H9 (cell line): ENCODE measurements at regions not wholly inside any gene's neighbourhood (a gene's known extent, or its start where the extent isn't known, plus 50 kb on each side); places are given as distances from the start of the nearest gene placed in this dataset.
A peak's percentile ranks its signal among the peaks of the same experiment; 100 is the strongest.

ENCODE experiments used
- DNase-seq: peaks from one replicate; pipeline ENCODE4 v3.0.0-alpha.2; 2017
- H2AFZ ChIP-seq: one replicate; pipeline ENCODE4 v1.6.1; 2013; ENCODE audit warnings: mild to moderate bottlenecking, low read length, control low read depth, moderate library complexity
- H2AK5ac ChIP-seq: 2 replicates; pipeline ENCODE4 v1.6.1; 2013; ENCODE audit warnings: low read length, control low read depth, mixed read lengths; ENCODE audit not compliant: insufficient read length
- H2BK120ac ChIP-seq: one replicate; pipeline ENCODE4 v1.6.1; 2013; ENCODE audit warnings: low read depth, mild to moderate bottlenecking, low read length, control low read depth, inconsistent platforms; ENCODE audit not compliant: poor library complexity, severe bottlenecking
- H2BK12ac ChIP-seq: 2 replicates; pipeline ENCODE4 v1.6.1; 2013; ENCODE audit warnings: low read length, control low read depth, mixed read lengths, low read depth; ENCODE audit not compliant: insufficient read length
- H2BK15ac ChIP-seq: 2 replicates; pipeline ENCODE4 v1.6.1; 2013; ENCODE audit warnings: low read depth, low read length, control low read depth
- H2BK20ac ChIP-seq: one replicate; pipeline ENCODE4 v1.6.1; 2013; ENCODE audit warnings: low read depth, mild to moderate bottlenecking, low read length, control low read depth, inconsistent platforms; ENCODE audit not compliant: poor library complexity, severe bottlenecking
- H2BK5ac ChIP-seq: 2 replicates; pipeline ENCODE4 v1.6.1; 2013; ENCODE audit warnings: low read length, control low read depth, mixed read lengths; ENCODE audit not compliant: insufficient read length
- H3K14ac ChIP-seq: 2 replicates; pipeline ENCODE4 v1.6.1; 2013; ENCODE audit warnings: low read length, control low read depth; ENCODE audit not compliant: insufficient read depth
- H3K18ac ChIP-seq: 2 replicates; pipeline ENCODE4 v1.6.1; 2013; ENCODE audit warnings: low read depth, mild to moderate bottlenecking, mixed read lengths, low read length, control low read depth; ENCODE audit not compliant: insufficient read length
- H3K23ac ChIP-seq: 2 replicates; pipeline ENCODE4 v1.6.1; 2013; ENCODE audit warnings: low read length, control low read depth, mixed read lengths, low read depth; ENCODE audit not compliant: insufficient read length
- H3K23me2 ChIP-seq: 2 replicates; pipeline ENCODE4 v1.6.1; 2013; ENCODE audit warnings: low read depth, mild to moderate bottlenecking, mixed read lengths, low read length, control low read depth; ENCODE audit not compliant: insufficient read length, poor library complexity, severe bottlenecking
- H3K27ac ChIP-seq: 2 replicates; pipeline ENCODE4 v1.5.1; 2013; ENCODE audit warnings: low read length, control low read depth, mixed read lengths, low read depth; ENCODE audit not compliant: insufficient read length
- H3K27me3 ChIP-seq: 2 replicates; pipeline ENCODE4 v1.6.1; 2013; ENCODE audit warnings: low read length, control low read depth, inconsistent platforms; ENCODE audit not compliant: insufficient read depth
- H3K4ac ChIP-seq: 2 replicates; pipeline ENCODE4 v1.6.1; 2013; ENCODE audit warnings: low read depth, mild to moderate bottlenecking, control low read depth, inconsistent platforms, low read length, moderate library complexity
- H3K4me1 ChIP-seq: 2 replicates; pipeline ENCODE4 v1.6.1; 2013; ENCODE audit warnings: low read length, control low read depth, inconsistent platforms; ENCODE audit not compliant: insufficient read depth
- H3K4me2 ChIP-seq: 2 replicates; pipeline ENCODE4 v1.6.1; 2013; ENCODE audit warnings: low read length, control low read depth, mixed read lengths; ENCODE audit not compliant: insufficient read length, insufficient read depth
- H3K56ac ChIP-seq: 2 replicates; pipeline ENCODE4 v1.6.1; 2013; ENCODE audit warnings: low read depth, mild to moderate bottlenecking, mixed read lengths, low read length, control low read depth; ENCODE audit not compliant: insufficient read length
- H3K79me1 ChIP-seq: 2 replicates; pipeline ENCODE4 v1.6.1; 2013; ENCODE audit warnings: low read depth, mild to moderate bottlenecking, moderate library complexity, low read length, control low read depth, inconsistent platforms; ENCODE audit not compliant: insufficient read depth, poor library complexity, severe bottlenecking
- H3K79me2 ChIP-seq: 2 replicates; pipeline ENCODE4 v1.6.1; 2013; ENCODE audit warnings: low read length, control low read depth, inconsistent platforms; ENCODE audit not compliant: insufficient read depth
- H3K9ac ChIP-seq: 2 replicates; pipeline ENCODE4 v1.6.1; 2013; ENCODE audit warnings: low read length, control low read depth, mixed read lengths; ENCODE audit not compliant: insufficient read length; ENCODE audit errors: extremely low read depth
- H3K9me3 ChIP-seq: one replicate; pipeline ENCODE4 v1.6.1; 2013; ENCODE audit warnings: low read depth, low read length, inconsistent platforms; ENCODE audit not compliant: control insufficient read depth
- H3T11ph ChIP-seq: one replicate; pipeline ENCODE4 v1.6.1; 2013; ENCODE audit warnings: mild to moderate bottlenecking, low read length, control low read depth, inconsistent platforms
- H4K20me1 ChIP-seq: one replicate; pipeline ENCODE4 v1.6.1; 2013; ENCODE audit not compliant: control insufficient read depth, insufficient read length, insufficient read depth
- H4K5ac ChIP-seq: 2 replicates; pipeline ENCODE4 v1.6.1; 2013; ENCODE audit warnings: low read depth, mild to moderate bottlenecking, mixed read lengths, low read length, control low read depth; ENCODE audit not compliant: insufficient read length
- H4K8ac ChIP-seq: replicated peaks from 2 replicates; pipeline ENCODE4 v1.6.1; 2013; ENCODE audit warnings: low read length, control low read depth, mixed read lengths, low read depth; ENCODE audit not compliant: insufficient read length
- H4K91ac ChIP-seq: 2 replicates; pipeline ENCODE4 v1.6.1; 2013; ENCODE audit warnings: low read depth, mild to moderate bottlenecking, moderate library complexity, mixed read lengths, low read length, control low read depth; ENCODE audit not compliant: insufficient read length
- H3K27ac Mint-ChIP-seq, 3 experiments: 2 replicates in 2 of 3; 3 replicates in 1 of 3; pipeline ENCODE4 v1.8.0; 2020 to 2021; ENCODE audit warnings: mixed read lengths in 3 of 3, mild to moderate bottlenecking in 1 of 3, moderate library complexity in 1 of 3
- H3K27me3 Mint-ChIP-seq: 2 replicates; pipeline ENCODE4 v1.8.0; 2021; ENCODE audit warnings: low read depth, mild to moderate bottlenecking, moderate library complexity, mixed read lengths
- H3K36me3 Mint-ChIP-seq, 3 experiments: 2 replicates in 2 of 3; 3 replicates in 1 of 3; pipeline ENCODE4 v1.8.0; 2020 to 2021; ENCODE audit warnings: low read depth in 3 of 3, mixed read lengths in 3 of 3; ENCODE audit not compliant: insufficient read depth in 1 of 3
- H3K4me1 Mint-ChIP-seq, 2 experiments: 2 replicates each; pipeline ENCODE4 v1.8.0; 2020; ENCODE audit warnings: mixed read lengths in 2 of 2
- H3K4me3 Mint-ChIP-seq, 2 experiments: 2 replicates in 1 of 2; 3 replicates in 1 of 2; pipeline ENCODE4 v1.8.0; 2020 to 2021; ENCODE audit warnings: mild to moderate bottlenecking in 2 of 2, mixed read lengths in 2 of 2, moderate library complexity in 1 of 2
- H3K9me3 Mint-ChIP-seq, 2 experiments: 2 replicates in 1 of 2; 3 replicates in 1 of 2; pipeline ENCODE4 v1.8.0; 2020; ENCODE audit warnings: mild to moderate bottlenecking in 2 of 2, mixed read lengths in 2 of 2, moderate library complexity in 1 of 2
- whole genome bisulfite sequencing: extraction: QIAGEN DNeasy Blood & Tissue Kit; methylation state at CpG from one replicate; pipeline ENCODE4 v1.1.7; 2013; ENCODE audit warnings: missing lambda C conversion rate, low lambda C conversion rate, mixed read lengths; ENCODE audit not compliant: insufficient read length; ENCODE audit errors: extremely low coverage; 5-methylcytosine and 5-hydroxymethylcytosine counted together
- TF ChIP-seq, protein P1 (sequence below): fragments of 200-600 bp; sonication (generic); conservative IDR thresholded peaks from 3 replicates; pipeline ENCODE4 v1.8.0; 2021; ENCODE audit warnings: antibody characterized with exemption, mild to moderate bottlenecking

DNA sequence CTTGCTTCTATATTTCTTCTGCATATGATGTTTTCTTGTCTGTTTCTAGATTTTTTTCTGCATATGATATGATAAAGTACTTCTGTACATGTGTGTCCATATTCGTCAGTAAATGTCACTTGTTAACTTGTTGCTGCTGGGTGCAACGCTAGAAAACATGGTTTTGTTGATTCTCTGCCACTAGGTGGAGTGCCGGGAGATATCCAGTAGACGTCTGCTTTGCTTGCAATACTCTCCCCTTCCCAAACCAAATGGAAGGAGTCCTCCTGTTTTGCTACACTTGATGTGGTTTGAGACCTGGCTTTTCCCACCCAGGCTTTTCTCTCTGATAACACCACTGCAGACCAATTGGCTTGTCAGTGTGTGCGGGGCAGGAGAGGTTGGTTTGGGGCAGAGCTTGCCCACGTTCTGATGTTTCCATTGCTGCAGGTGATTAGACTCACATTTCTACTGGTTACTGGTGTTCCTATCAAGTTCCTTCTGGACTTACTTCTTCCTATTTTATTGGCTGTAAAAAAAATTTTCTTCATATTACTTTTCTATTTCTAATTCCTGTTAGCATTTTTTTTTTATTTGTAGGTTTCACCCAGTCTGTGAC, 900.0 kb upstream of the CDH10 start:
- no peaks in the 10 kb centered on the region for H3K9me3 ChIP-seq
- WGBS: no CpG with 5 or more reads among the region's 6 CpGs

More for the DNA sequence above, 900.0 kb upstream of the CDH10 start:
- H3K4me3 Mint-ChIP-seq: no peak overlapping the region
- H3K4me2 ChIP-seq: no peak overlapping the region
- no peak overlapping the region for H2AK5ac ChIP-seq
- H4K91ac ChIP-seq: no peak overlapping the region
- no peaks in the 10 kb centered on the region for H4K20me1 ChIP-seq
- no peak overlapping the region for H4K8ac ChIP-seq
- H3T11ph ChIP-seq: no peak overlapping the region
- H3K23me2 ChIP-seq: no peaks in the 10 kb centered on the region
- H3K4ac ChIP-seq: no peak overlapping the region
- no peak overlapping the region for H3K27ac ChIP-seq
- no peak overlapping the region for H2BK120ac ChIP-seq
- peaks cover 0 to 10% (median 3%) of the 10 kb centered on the region in 3 experiments; a peak in 4 of 7 replicates for H3K36me3 Mint-ChIP-seq
- no peak overlapping the region for H2AFZ ChIP-seq
- no peaks in the 10 kb centered on the region for H3K79me2 ChIP-seq
- no peak overlapping the region for H2BK15ac ChIP-seq
- H3K27me3 ChIP-seq: no peaks in the 10 kb centered on the region
- H3K9ac ChIP-seq: no peak overlapping the region
- H3K14ac ChIP-seq: no peak overlapping the region
- H3K4me1 Mint-ChIP-seq: no peaks in the 10 kb centered on the region; a peak in 1 of 4 replicates
- H3K23ac ChIP-seq: no peak overlapping the region
- no peaks in the 10 kb centered on the region for H3K4me1 ChIP-seq
- H3K27ac Mint-ChIP-seq: no peak overlapping the region
- peak; percentile 72 for DNase-seq
- H2BK12ac ChIP-seq: no peak overlapping the region
- H2BK5ac ChIP-seq: no peak overlapping the region
- no peaks in the 10 kb centered on the region for H3K79me1 ChIP-seq
- H3K9me3 Mint-ChIP-seq: peaks cover 6 to 10% of the 10 kb centered on the region in 2 experiments; a peak in 3 of 5 replicates
- no peak overlapping the region for H3K18ac ChIP-seq
- no peak overlapping the region for H2BK20ac ChIP-seq
- no peaks in the 10 kb centered on the region for H3K27me3 Mint-ChIP-seq
- no peak overlapping the region for H3K56ac ChIP-seq
- no peak overlapping the region for H4K5ac ChIP-seq
- TF ChIP-seq, protein P1, sequence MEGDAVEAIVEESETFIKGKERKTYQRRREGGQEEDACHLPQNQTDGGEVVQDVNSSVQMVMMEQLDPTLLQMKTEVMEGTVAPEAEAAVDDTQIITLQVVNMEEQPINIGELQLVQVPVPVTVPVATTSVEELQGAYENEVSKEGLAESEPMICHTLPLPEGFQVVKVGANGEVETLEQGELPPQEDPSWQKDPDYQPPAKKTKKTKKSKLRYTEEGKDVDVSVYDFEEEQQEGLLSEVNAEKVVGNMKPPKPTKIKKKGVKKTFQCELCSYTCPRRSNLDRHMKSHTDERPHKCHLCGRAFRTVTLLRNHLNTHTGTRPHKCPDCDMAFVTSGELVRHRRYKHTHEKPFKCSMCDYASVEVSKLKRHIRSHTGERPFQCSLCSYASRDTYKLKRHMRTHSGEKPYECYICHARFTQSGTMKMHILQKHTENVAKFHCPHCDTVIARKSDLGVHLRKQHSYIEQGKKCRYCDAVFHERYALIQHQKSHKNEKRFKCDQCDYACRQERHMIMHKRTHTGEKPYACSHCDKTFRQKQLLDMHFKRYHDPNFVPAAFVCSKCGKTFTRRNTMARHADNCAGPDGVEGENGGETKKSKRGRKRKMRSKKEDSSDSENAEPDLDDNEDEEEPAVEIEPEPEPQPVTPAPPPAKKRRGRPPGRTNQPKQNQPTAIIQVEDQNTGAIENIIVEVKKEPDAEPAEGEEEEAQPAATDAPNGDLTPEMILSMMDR: peak; percentile 84
